ENCODE measurements at regions not wholly inside any gene's neighbourhood (a gene's known extent, or its start where the extent isn't known, plus 50 kb on each side); places are given as distances from the start of the nearest gene placed in this dataset.

DNA sequence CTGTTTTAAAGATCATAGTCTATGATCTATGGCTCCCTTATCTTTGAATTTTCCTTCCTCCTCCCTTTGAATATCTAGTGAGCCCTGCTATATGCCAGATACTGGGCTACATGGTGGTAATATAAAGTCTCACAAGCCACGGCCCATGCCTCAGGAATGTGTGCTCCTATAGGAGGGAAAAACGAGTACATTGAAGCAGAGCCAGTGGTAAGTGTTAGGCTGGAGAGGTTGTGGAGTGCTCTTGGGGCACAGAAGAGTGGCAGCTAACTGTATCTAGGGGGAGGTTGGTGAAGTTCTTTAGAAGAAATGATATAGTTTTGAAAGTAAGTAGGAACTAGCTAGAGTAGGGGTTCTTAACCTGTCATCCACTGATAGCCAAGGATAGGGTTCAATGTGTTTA, 105.8 kb upstream of the PMFBP1 start:
- DNase-seq: no peak
- no peaks in the 10 kb centered on the region for H3K4me1 Mint-ChIP-seq (ENCODE audit: low read depth, unreplicated experiment)
- no peak overlapping the region for H3K27ac Mint-ChIP-seq (ENCODE audit: unreplicated experiment)
- CTCF ChIA-PET: no interaction called here
- no peaks in the 10 kb centered on the region for H3K36me3 Mint-ChIP-seq (ENCODE audit: insufficient read depth, unreplicated experiment)
- H3K4me3 Mint-ChIP-seq (ENCODE audit: low read depth, unreplicated experiment): no peak overlapping the region
- no peaks in the 10 kb centered on the region for H3K27me3 Mint-ChIP-seq (ENCODE audit: unreplicated experiment)
- TF ChIP-seq, protein P1, sequence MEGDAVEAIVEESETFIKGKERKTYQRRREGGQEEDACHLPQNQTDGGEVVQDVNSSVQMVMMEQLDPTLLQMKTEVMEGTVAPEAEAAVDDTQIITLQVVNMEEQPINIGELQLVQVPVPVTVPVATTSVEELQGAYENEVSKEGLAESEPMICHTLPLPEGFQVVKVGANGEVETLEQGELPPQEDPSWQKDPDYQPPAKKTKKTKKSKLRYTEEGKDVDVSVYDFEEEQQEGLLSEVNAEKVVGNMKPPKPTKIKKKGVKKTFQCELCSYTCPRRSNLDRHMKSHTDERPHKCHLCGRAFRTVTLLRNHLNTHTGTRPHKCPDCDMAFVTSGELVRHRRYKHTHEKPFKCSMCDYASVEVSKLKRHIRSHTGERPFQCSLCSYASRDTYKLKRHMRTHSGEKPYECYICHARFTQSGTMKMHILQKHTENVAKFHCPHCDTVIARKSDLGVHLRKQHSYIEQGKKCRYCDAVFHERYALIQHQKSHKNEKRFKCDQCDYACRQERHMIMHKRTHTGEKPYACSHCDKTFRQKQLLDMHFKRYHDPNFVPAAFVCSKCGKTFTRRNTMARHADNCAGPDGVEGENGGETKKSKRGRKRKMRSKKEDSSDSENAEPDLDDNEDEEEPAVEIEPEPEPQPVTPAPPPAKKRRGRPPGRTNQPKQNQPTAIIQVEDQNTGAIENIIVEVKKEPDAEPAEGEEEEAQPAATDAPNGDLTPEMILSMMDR (IDR thresholded peaks at IDR 0.05; ENCODE audit: unreplicated experiment): no peak
- no peaks in the 10 kb centered on the region for H3K9me3 Mint-ChIP-seq (ENCODE audit: low read depth, unreplicated experiment)
- intact Hi-C loops (cut with micrococcal nuclease; ENCODE audit: unreplicated experiment): no loop called here
- no TSS peak for BruUV-seq (replicated peaks)

DNA sequence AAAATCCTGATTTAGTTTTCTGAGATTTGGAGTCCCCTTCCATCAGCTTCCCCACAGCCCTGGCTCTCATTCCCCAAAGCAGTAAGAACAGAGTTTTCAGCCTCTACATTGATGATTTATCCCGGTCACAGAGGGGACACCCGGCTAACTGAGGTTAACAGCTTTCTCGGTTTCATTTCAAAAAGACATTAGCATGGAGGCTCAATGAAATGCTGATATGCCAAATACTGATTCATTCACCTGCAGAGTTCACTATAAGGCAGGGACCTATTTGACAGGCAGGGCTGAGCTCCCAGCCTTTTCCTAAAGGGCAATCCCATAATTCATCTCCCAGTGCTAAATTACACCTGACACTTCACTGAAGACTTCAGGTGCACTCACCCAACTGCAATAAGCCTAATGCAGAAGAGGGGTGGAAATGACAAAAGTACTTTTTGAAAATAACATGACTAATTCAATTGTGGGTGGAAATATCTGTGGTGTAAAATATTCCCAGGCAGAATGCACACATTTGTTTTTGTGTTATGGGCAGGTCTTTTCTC, 99.8 kb upstream of the PMFBP1 start:
- no peaks in the 10 kb centered on the region for H3K27me3 Mint-ChIP-seq (ENCODE audit: unreplicated experiment)
- no peaks in the 10 kb centered on the region for H3K36me3 Mint-ChIP-seq (ENCODE audit: insufficient read depth, unreplicated experiment)
- BruUV-seq (replicated peaks): no TSS peak
- TF ChIP-seq, protein P1 (IDR thresholded peaks at IDR 0.05; ENCODE audit: unreplicated experiment): no peak
- H3K4me3 Mint-ChIP-seq (ENCODE audit: low read depth, unreplicated experiment): no peak overlapping the region
- no peak for DNase-seq
- no peaks in the 10 kb centered on the region for H3K4me1 Mint-ChIP-seq (ENCODE audit: low read depth, unreplicated experiment)
- H3K27ac Mint-ChIP-seq (ENCODE audit: unreplicated experiment): no peak overlapping the region
- CTCF ChIA-PET: no interaction called here
- intact Hi-C loops (cut with micrococcal nuclease; ENCODE audit: unreplicated experiment): no loop called here
- no peaks in the 10 kb centered on the region for H3K9me3 Mint-ChIP-seq (ENCODE audit: low read depth, unreplicated experiment)

DNA sequence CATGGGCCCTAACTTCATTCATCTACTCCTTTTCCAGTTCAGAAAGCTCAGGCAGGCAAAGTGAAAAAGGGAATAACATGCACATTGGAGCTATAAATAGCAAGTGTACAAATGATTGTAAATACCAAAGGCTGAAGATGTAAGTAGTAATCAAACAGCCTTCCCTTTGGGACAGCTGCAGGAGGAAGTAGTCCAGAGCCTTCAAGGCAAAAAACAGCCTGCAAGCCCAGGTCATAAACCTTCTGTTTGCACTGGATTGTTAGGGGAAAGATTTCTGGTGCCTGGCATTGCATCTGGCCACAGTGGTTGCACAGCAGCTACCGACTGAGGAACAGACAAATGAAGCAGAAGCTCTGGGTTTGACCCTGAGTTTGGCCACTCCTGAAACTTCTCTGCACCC, 98.6 kb upstream of the PMFBP1 start:
- TF ChIP-seq, protein P1 (IDR thresholded peaks at IDR 0.05; ENCODE audit: unreplicated experiment): no peak
- Mint-ChIP-seq H3K36me3 (ENCODE audit: insufficient read depth, unreplicated experiment) (no peaks in the 10 kb centered on the region), H3K27ac (ENCODE audit: unreplicated experiment) (no peak overlapping the region), H3K4me3 (ENCODE audit: low read depth, unreplicated experiment) (no peak overlapping the region), H3K9me3 (ENCODE audit: low read depth, unreplicated experiment) (no peaks in the 10 kb centered on the region), H3K27me3 (ENCODE audit: unreplicated experiment) (no peaks in the 10 kb centered on the region), H3K4me1 (ENCODE audit: low read depth, unreplicated experiment) (no peaks in the 10 kb centered on the region)
- no peak for DNase-seq
- no TSS peak for BruUV-seq (replicated peaks)
- CTCF ChIA-PET: no interaction called here
- intact Hi-C loops (cut with micrococcal nuclease; ENCODE audit: unreplicated experiment): no loop called here

DNA sequence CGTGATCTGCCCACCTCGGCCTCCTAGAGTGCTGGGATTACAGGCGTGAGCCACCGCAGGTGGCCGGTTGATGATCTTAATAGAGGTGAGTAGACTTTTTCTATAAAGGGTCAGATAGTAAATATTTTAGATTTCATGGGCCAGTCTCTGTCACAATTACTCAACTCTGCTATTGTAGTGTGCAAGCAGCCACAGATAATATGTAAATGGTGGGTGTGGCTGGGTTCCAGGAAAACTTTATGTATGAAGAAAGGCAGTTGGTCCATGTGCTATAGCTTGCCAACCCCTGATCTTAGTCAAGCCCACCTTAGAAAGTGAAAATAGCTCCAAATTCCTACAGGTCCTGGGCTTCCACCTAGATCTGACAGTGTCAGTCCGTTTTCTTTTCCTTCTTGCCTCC, 94.9 kb upstream of the PMFBP1 start:
- Mint-ChIP-seq H3K36me3 (ENCODE audit: insufficient read depth, unreplicated experiment) (no peaks in the 10 kb centered on the region), H3K27ac (ENCODE audit: unreplicated experiment) (no peak overlapping the region), H3K9me3 (ENCODE audit: low read depth, unreplicated experiment) (no peaks in the 10 kb centered on the region), H3K4me3 (ENCODE audit: low read depth, unreplicated experiment) (no peak overlapping the region), H3K27me3 (ENCODE audit: unreplicated experiment) (no peaks in the 10 kb centered on the region), H3K4me1 (ENCODE audit: low read depth, unreplicated experiment) (no peaks in the 10 kb centered on the region)
- DNase-seq: no peak
- BruUV-seq (replicated peaks): no TSS peak
- CTCF ChIA-PET: no interaction called here
- TF ChIP-seq, protein P1 (IDR thresholded peaks at IDR 0.05; ENCODE audit: unreplicated experiment): no peak
- intact Hi-C loops (cut with micrococcal nuclease; ENCODE audit: unreplicated experiment): loop anchor here (10.0 kb wide), 1 partner anchor 58 kb away; no protein-coding TSS in a partner anchor
